ENCODE measurements at regions not wholly inside any gene's neighbourhood (a gene's known extent, or its start where the extent isn't known, plus 50 kb on each side); places are given as distances from the start of the nearest gene placed in this dataset.
A peak's percentile ranks its signal among the peaks of the same experiment; 100 is the strongest.

DNA sequence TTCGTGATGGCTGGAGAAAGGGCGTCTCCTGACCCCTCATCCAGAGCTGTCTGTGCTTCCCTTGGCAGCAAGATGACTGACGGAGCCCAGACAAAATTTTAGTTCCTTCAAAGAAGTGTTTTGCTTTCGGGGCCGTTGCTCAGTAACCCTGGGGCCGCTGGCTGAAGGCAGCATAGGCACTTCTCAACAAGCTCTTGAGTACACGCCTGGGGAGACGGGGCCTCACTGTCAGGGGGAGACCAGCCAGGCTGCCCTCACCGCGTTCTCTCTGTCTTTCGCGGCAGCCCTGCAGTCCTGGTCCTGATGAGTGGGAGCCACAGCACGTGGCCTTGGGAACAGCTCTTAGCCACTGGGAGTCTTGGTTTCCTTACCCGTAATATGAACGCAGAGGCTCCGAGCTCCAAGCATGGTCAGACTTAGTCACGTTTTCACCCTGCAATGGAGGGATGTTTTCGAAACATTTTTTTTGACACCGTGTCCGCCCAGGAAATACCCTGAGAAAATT, 86.0 kb downstream of the IRF8 start:
- TF ChIP-seq, protein P1, sequence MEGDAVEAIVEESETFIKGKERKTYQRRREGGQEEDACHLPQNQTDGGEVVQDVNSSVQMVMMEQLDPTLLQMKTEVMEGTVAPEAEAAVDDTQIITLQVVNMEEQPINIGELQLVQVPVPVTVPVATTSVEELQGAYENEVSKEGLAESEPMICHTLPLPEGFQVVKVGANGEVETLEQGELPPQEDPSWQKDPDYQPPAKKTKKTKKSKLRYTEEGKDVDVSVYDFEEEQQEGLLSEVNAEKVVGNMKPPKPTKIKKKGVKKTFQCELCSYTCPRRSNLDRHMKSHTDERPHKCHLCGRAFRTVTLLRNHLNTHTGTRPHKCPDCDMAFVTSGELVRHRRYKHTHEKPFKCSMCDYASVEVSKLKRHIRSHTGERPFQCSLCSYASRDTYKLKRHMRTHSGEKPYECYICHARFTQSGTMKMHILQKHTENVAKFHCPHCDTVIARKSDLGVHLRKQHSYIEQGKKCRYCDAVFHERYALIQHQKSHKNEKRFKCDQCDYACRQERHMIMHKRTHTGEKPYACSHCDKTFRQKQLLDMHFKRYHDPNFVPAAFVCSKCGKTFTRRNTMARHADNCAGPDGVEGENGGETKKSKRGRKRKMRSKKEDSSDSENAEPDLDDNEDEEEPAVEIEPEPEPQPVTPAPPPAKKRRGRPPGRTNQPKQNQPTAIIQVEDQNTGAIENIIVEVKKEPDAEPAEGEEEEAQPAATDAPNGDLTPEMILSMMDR (IDR thresholded peaks at IDR 0.05; ENCODE audit: low read depth, low read length, missing control alignments): no peak
- no peak overlapping the region for H3K4me3 ChIP-seq (replicated peaks; ENCODE audit: low read depth, low read length)
- no peak for DNase-seq (ENCODE audit: extremely low read depth, low read depth)

DNA sequence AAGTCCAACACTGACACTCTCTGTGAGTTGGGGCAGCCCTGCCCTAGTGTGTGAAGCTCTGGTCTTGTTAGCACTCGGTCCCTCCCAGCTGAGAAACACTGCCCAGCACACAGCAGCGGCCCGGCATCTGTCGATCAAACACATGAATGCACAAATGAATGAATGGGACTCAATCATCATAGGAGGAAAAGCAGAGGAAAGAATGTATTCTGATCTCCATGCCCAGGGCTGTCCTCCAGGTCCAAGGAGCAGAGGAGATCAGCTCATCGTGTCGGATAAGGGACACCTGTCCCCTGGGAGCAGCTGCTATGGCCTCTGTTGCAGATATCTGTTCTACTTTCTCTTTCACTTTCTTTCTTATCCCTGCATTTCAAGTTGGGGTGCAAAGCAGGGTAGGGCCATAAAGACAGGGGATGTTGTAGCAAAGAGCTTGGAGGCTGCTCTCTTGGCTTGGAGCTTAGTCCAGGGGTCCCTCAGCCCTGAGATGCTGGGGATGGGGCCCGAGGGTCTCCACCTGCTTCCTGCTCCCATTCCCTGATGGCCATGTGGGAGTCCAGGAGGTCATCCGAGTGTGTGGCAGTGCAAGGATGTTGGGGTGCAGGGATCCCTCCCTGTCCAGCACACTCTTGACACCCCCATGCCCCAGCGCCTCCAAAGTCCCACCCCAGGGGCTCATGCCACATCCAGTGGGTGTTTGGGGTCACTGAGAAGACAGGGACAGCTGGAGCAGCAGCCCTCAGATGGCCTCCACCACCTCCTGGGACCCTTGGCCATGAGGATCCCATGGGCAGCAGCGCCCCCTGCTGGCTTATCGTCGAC, 88.2 kb downstream of the IRF8 start:
- TF ChIP-seq, protein P1 (IDR thresholded peaks at IDR 0.05; ENCODE audit: low read depth, low read length, missing control alignments): peak; percentile 24
- no peak for DNase-seq (ENCODE audit: extremely low read depth, low read depth)
- H3K4me3 ChIP-seq (replicated peaks; ENCODE audit: low read depth, low read length): no peak overlapping the region

DNA sequence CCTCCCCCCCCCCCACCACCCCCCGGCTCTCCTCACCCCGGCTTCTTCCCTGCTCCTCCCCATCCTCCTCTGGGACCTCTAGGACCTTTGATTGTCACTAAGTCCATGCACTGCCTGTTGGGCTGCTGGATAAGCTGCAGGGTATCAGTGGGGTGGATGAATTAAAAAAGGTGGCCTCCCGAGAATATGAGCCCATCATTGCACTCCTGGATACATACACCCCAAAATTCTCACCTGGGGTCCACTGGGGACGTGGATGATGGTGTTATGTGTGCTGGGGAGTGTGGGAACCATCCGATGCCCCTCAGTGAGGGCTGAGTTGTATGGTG, 88.8 kb downstream of the IRF8 start:
- no peak overlapping the region for H3K4me3 ChIP-seq (replicated peaks; ENCODE audit: low read depth, low read length)
- DNase-seq (ENCODE audit: extremely low read depth, low read depth): no peak
- TF ChIP-seq, protein P1 (IDR thresholded peaks at IDR 0.05; ENCODE audit: low read depth, low read length, missing control alignments): no peak

DNA sequence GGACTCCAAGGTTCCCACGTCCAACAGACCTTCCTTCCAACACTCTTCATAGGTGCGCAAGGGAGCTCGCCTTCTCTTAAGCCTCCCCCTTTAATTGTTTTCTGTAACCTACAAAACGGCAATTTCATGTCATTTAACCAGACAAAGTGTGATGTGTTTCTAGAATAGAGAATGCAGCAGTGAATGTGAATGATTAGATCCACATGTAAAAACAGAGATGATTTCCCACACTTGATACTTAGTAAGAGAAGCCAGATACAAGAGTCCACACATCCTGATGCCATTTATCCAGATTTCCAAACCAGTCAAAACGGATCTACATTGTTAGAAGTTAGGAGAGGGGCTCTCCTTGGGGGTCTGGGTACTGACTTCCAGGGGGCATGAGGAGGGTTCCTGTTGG, 89.3 kb downstream of the IRF8 start:
- DNase-seq (ENCODE audit: extremely low read depth, low read depth): no peak
- TF ChIP-seq, protein P1 (IDR thresholded peaks at IDR 0.05; ENCODE audit: low read depth, low read length, missing control alignments): no peak
- H3K4me3 ChIP-seq (replicated peaks; ENCODE audit: low read depth, low read length): no peak overlapping the region

DNA sequence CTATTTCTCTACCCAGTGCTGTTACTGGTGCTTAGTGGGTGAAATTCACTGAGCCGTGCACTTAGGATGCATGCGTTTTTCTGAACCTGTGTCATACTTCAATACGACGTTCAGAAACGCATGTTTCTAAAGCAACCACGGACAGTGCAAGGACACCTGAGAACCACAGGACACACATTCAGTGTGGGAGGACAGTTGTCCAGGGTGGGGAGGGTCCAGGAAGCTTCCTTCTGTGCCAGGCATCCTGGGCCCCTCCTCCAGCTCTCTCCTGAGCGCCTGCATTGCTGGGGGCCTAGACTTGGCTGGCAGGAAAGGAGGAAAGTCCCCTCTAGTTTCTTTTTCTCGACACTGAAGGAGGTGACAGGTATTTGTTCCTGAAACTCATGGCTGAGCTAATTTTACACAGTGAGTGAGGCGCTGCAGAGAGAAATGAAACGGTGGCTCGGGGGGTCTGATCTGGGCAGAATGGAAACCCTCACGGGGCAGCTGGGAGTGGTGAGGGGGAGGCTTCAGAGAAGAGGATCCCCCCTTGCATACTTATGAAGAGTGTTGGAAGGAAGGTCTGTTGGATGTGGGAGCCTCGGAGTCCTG, 89.9 kb downstream of the IRF8 start:
- no peak overlapping the region for H3K4me3 ChIP-seq (replicated peaks; ENCODE audit: low read depth, low read length)
- TF ChIP-seq, protein P1 (IDR thresholded peaks at IDR 0.05; ENCODE audit: low read depth, low read length, missing control alignments): no peak
- no peak for DNase-seq (ENCODE audit: extremely low read depth, low read depth)

DNA sequence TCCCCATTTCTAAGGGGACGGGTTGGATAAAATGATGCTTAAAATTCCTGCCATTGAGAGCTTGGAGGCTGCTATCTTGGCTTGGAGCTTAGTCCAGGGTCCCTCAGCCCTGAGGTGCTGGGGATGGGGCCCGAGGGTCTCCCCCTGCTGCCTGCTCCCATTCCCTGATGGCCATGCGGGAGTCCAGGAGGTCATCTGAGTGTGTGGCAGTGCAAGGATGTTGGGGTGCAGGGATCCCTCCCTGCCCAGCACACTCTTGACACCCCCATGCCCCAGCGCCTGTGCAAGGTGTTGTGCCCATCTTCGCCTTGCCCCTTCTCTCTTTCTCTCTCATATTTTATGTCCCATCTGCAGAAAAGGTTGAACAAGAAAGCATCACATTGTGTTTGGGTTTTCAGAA, 90.4 kb downstream of the IRF8 start:
- DNase-seq (ENCODE audit: extremely low read depth, low read depth): no peak
- H3K4me3 ChIP-seq (replicated peaks; ENCODE audit: low read depth, low read length): no peak overlapping the region
- TF ChIP-seq, protein P1 (IDR thresholded peaks at IDR 0.05; ENCODE audit: low read depth, low read length, missing control alignments): no peak
